Smooth muscle cell (in vitro differentiated cells): ENCODE measurements at regions not wholly inside any gene's neighbourhood (a gene's known extent, or its start where the extent isn't known, plus 50 kb on each side); places are given as distances from the start of the nearest gene placed in this dataset.

Experiments used
- DNase-seq: peaks from one replicate; lab custom pipeline; 2025; ENCODE audit not compliant: unreplicated experiment; lab: John Stamatoyannopoulos, UW
- H2AFZ ChIP-seq: fragments of 200-600 bp; sonication (generic); 2 replicates; pipeline ENCODE4 v1.6.0; 2016; ENCODE audit warnings: antibody characterized with exemption, low read depth, mild to moderate bottlenecking
- H3F3A ChIP-seq: fragments of 200-600 bp; sonication (generic); 2 replicates; pipeline ENCODE4 v1.6.0; 2017; ENCODE audit warnings: antibody characterized with exemption, low read depth
- H3K27ac ChIP-seq: fragments of 200-600 bp; sonication (generic); 2 replicates; pipeline ENCODE4 v1.5.1; 2016; ENCODE audit warnings: low read depth, mild to moderate bottlenecking
- H3K27me3 ChIP-seq: fragments of 200-600 bp; sonication (generic); 2 replicates; pipeline ENCODE4 v1.6.1; 2016; ENCODE audit warnings: low read depth, mild to moderate bottlenecking
- H3K36me3 ChIP-seq: fragments of 200-600 bp; sonication (generic); 2 replicates; pipeline ENCODE4 v1.5.1; 2016; ENCODE audit warnings: low read depth
- H3K4me1 ChIP-seq: fragments of 200-600 bp; sonication (generic); 2 replicates; pipeline ENCODE4 v1.5.1; 2016; ENCODE audit warnings: low read depth
- H3K4me2 ChIP-seq: fragments of 200-600 bp; sonication (generic); 2 replicates; pipeline ENCODE4 v1.6.0; 2016; ENCODE audit warnings: mild to moderate bottlenecking
- H3K4me3 ChIP-seq: fragments of 200-600 bp; sonication (generic); 2 replicates; pipeline ENCODE4 v1.5.1; 2016; ENCODE audit warnings: mild to moderate bottlenecking
- H3K79me2 ChIP-seq: fragments of 200-600 bp; sonication (generic); 2 replicates; pipeline ENCODE4 v1.6.0; 2016; ENCODE audit warnings: low read depth, mild to moderate bottlenecking
- H3K9ac ChIP-seq: fragments of 200-600 bp; sonication (generic); 2 replicates; pipeline ENCODE4 v1.6.0; 2016; ENCODE audit warnings: low read depth
- H3K9me3 ChIP-seq: fragments of 200-600 bp; sonication (generic); replicated peaks from 2 replicates; pipeline ENCODE4 v1.5.1; 2016; ENCODE audit warnings: low read depth
- H4K20me1 ChIP-seq: fragments of 200-600 bp; sonication (generic); 2 replicates; pipeline ENCODE4 v1.6.0; 2016; ENCODE audit warnings: low read depth
- WGBS: methylation state at CpG from one replicate; pipeline ENCODE4 v1.1.7; 2016; ENCODE audit warnings: low lambda C conversion rate; 5-methylcytosine and 5-hydroxymethylcytosine counted together
- TF ChIP-seq, protein P1 (sequence below): fragments of 200-600 bp; sonication (generic); IDR thresholded peaks from 2 replicates; pipeline ENCODE4 v1.5.1; 2017; ENCODE audit warnings: borderline replicate concordance, mild to moderate bottlenecking, antibody characterized with exemption; ENCODE audit not compliant: insufficient read depth, poor library complexity, severe bottlenecking

DNA sequence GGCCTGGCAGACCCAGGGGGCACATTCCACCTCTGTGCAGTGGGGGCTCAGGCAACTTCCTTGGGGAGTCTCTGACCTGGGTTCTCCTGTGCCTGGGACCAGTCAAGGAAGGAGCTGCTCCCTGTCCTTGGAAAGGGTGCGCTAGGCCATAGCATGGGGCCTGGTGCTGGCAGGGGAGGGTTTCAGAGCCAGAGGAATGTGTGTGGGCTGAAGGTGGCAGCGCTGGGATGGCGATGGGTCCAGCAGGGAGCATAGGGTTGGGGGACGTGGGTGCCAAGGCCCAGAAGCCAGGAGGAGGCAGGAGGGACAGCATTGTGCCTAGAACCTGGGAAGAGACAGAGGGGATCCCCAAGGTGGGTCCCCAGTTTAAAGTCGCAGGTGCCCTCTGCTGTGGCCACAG is 66.3 kb upstream of the TUBA3E start:
- Histone ChIP-seq H3K27ac (no peak overlapping the region), H3F3A (no peaks in the 10 kb centered on the region), H2AFZ (no peak overlapping the region), H3K27me3 (peaks cover 6% of the 10 kb centered on the region), H3K4me1 (no peaks in the 10 kb centered on the region), H4K20me1 (no peaks in the 10 kb centered on the region), H3K79me2 (no peaks in the 10 kb centered on the region), H3K9ac (no peak overlapping the region), H3K4me2 (no peak overlapping the region), H3K9me3 (no peaks in the 10 kb centered on the region), H3K36me3 (no peaks in the 10 kb centered on the region), H3K4me3 (no peak overlapping the region)
- DNase-seq, result no peak
- TF ChIP-seq, protein P1, sequence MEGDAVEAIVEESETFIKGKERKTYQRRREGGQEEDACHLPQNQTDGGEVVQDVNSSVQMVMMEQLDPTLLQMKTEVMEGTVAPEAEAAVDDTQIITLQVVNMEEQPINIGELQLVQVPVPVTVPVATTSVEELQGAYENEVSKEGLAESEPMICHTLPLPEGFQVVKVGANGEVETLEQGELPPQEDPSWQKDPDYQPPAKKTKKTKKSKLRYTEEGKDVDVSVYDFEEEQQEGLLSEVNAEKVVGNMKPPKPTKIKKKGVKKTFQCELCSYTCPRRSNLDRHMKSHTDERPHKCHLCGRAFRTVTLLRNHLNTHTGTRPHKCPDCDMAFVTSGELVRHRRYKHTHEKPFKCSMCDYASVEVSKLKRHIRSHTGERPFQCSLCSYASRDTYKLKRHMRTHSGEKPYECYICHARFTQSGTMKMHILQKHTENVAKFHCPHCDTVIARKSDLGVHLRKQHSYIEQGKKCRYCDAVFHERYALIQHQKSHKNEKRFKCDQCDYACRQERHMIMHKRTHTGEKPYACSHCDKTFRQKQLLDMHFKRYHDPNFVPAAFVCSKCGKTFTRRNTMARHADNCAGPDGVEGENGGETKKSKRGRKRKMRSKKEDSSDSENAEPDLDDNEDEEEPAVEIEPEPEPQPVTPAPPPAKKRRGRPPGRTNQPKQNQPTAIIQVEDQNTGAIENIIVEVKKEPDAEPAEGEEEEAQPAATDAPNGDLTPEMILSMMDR, result no peak
- 92% methylated on average over 5 of the region's 5 CpGs for WGBS

GRCh38 chr2:130264046-130264445 is 65.8 kb upstream of the TUBA3E start:
- H3K9ac ChIP-seq, result no peak overlapping the region
- no peaks in the 10 kb centered on the region for H4K20me1 ChIP-seq
- H3K27me3 ChIP-seq, result peaks cover 6% of the 10 kb centered on the region
- no peak overlapping the region for H3K4me3 ChIP-seq
- H2AFZ ChIP-seq, result no peak overlapping the region
- no peaks in the 10 kb centered on the region for H3K9me3 ChIP-seq
- no peaks in the 10 kb centered on the region for H3F3A ChIP-seq
- H3K79me2 ChIP-seq, result no peaks in the 10 kb centered on the region
- no peak overlapping the region for H3K4me2 ChIP-seq
- H3K36me3 ChIP-seq, result no peaks in the 10 kb centered on the region
- TF ChIP-seq, protein P1, result no peak
- H3K27ac ChIP-seq, result no peak overlapping the region
- 97% methylated on average over 7 of the region's 7 CpGs for WGBS
- no peak for DNase-seq
- H3K4me1 ChIP-seq, result no peaks in the 10 kb centered on the region

DNA sequence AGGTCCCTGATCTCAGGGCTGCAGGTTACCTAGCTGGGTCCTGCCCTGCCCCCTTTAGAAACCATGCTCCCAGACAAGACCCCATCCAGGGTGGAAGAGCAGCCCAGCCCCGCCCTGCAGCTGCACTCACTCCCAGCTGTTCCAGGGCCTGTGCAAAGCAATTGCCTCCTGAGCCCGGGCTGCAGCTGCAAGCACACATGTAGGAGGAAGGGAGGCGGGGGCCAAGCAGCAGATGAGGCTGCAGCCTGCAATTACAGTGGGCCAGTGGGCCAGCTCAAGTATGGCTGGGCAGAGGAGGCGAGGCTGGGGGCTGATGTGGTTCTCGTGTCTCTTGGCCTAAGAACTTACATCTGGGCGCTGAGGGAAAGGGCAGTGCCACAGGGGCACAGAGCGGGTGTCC is 65.4 kb upstream of the TUBA3E start:
- WGBS, result 93% methylated on average over 7 of the region's 7 CpGs
- no peak for DNase-seq
- no peaks in the 10 kb centered on the region for H3K4me1 ChIP-seq

More for the DNA sequence above, 65.4 kb upstream of the TUBA3E start:
- no peaks in the 10 kb centered on the region for H3F3A ChIP-seq
- H3K36me3 ChIP-seq, result no peaks in the 10 kb centered on the region
- TF ChIP-seq, protein P1, result no peak
- no peak overlapping the region for H3K9ac ChIP-seq
- no peak overlapping the region for H2AFZ ChIP-seq
- no peaks in the 10 kb centered on the region for H3K79me2 ChIP-seq
- H4K20me1 ChIP-seq, result no peaks in the 10 kb centered on the region
- H3K9me3 ChIP-seq, result no peaks in the 10 kb centered on the region
- peaks cover 6% of the 10 kb centered on the region for H3K27me3 ChIP-seq
- H3K4me2 ChIP-seq, result no peak overlapping the region
- H3K27ac ChIP-seq, result no peak overlapping the region
- no peak overlapping the region for H3K4me3 ChIP-seq
